Mesendoderm (in vitro differentiated cells): ENCODE measurements at regions not wholly inside any gene's neighbourhood (a gene's known extent, or its start where the extent isn't known, plus 50 kb on each side); places are given as distances from the start of the nearest gene placed in this dataset.

Source experiments
- DNase-seq: peaks from one replicate; pipeline ENCODE4 v3.0.0; 2013
- H2AK5ac ChIP-seq: 2 replicates; pipeline ENCODE4 v1.6.1; 2013; ENCODE audit warnings: low read length, inconsistent platforms
- H2BK120ac ChIP-seq: 2 replicates; pipeline ENCODE4 v1.6.1; 2013; ENCODE audit warnings: low read depth, mild to moderate bottlenecking, low read length, moderate library complexity, mixed read lengths
- H2BK15ac ChIP-seq: replicated peaks from 2 replicates; pipeline ENCODE4 v1.6.1; 2013; ENCODE audit warnings: low read depth, mild to moderate bottlenecking, moderate library complexity
- H2BK5ac ChIP-seq: 2 replicates; pipeline ENCODE4 v1.6.1; 2013; ENCODE audit warnings: low read length, inconsistent platforms
- H3K18ac ChIP-seq: 2 replicates; pipeline ENCODE4 v1.6.1; 2013; ENCODE audit warnings: mild to moderate bottlenecking, low read length, mixed read lengths
- H3K23ac ChIP-seq: one replicate; pipeline ENCODE4 v1.6.1; 2013; ENCODE audit warnings: low read length
- H3K27ac ChIP-seq: 2 replicates; pipeline ENCODE4 v1.5.1; 2013; ENCODE audit warnings: low read depth, mild to moderate bottlenecking, inconsistent platforms, low read length, moderate library complexity
- H3K27me3 ChIP-seq: 2 replicates; pipeline ENCODE4 v1.6.1; 2013; ENCODE audit warnings: low read length, control low read depth, mild to moderate bottlenecking, inconsistent platforms; ENCODE audit not compliant: insufficient read depth, poor library complexity
- H3K36me3 ChIP-seq: 2 replicates; pipeline ENCODE4 v1.6.1; 2013; ENCODE audit warnings: low read length, inconsistent platforms; ENCODE audit not compliant: control insufficient read depth, insufficient read depth
- H3K4ac ChIP-seq: one replicate; pipeline ENCODE4 v1.6.1; 2013; ENCODE audit warnings: low read depth, mild to moderate bottlenecking, low read length, moderate library complexity
- H3K4me1 ChIP-seq: 2 replicates; pipeline ENCODE4 v1.6.1; 2013; ENCODE audit warnings: low read depth, low read length, inconsistent platforms; ENCODE audit not compliant: control insufficient read depth
- H3K4me2 ChIP-seq: 2 replicates; pipeline ENCODE4 v1.6.1; 2013; ENCODE audit warnings: low read length
- H3K4me3 ChIP-seq: 2 replicates; pipeline ENCODE4 v1.5.1; 2013; ENCODE audit warnings: mild to moderate bottlenecking, low read length
- H3K56ac ChIP-seq: one replicate; pipeline ENCODE4 v1.6.1; 2013; ENCODE audit warnings: low read length
- H3K79me1 ChIP-seq: 2 replicates; pipeline ENCODE4 v1.6.1; 2013; ENCODE audit warnings: low read length, inconsistent platforms
- H3K79me2 ChIP-seq: 2 replicates; pipeline ENCODE4 v1.6.1; 2013; ENCODE audit warnings: mild to moderate bottlenecking, low read length; ENCODE audit not compliant: control insufficient read depth, insufficient read depth
- H3K9ac ChIP-seq: 2 replicates; pipeline ENCODE4 v1.6.1; 2013; ENCODE audit warnings: low read length, inconsistent platforms
- H4K5ac ChIP-seq: one replicate; pipeline ENCODE4 v1.6.1; 2013; ENCODE audit warnings: low read length
- H4K8ac ChIP-seq: one replicate; pipeline ENCODE4 v1.6.1; 2013; ENCODE audit warnings: low read depth, mild to moderate bottlenecking, control low read depth, low read length, moderate library complexity
- WGBS: extraction: QIAGEN DNeasy Blood & Tissue Kit; methylation state at CpG from one replicate; pipeline ENCODE4 v1.1.7; 2013; ENCODE audit warnings: low lambda C conversion rate, missing lambda C conversion rate; ENCODE audit not compliant: insufficient coverage; ENCODE audit errors: extremely low coverage; 5-methylcytosine and 5-hydroxymethylcytosine counted together

DNA sequence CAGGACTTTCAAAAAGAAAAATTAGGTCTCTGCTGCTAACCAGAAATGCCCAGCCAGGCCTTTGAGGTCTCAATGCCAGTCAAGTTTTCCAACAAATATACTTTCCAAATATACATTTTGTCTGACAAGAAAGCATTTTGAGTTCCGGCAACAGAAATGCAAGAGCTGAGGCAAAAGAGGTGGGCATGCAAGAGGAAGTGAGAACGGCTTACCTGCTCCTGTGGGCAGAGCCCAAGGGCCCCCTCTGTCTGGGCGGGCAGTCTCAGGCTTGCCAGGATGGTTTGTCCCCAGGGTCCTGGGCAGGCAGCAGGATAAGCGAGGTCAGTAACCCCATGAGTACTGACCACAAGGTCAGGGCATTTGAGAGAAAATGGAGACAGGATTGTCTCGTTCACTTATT lies 136.1 kb upstream of the TOPAZ1 start:
- no CpG with 5 or more reads among the region's 5 CpGs for whole genome bisulfite sequencing
- Histone ChIP-seq H3K4me3 (no peak overlapping the region), H2AK5ac (no peak overlapping the region), H3K79me1 (no peaks in the 10 kb centered on the region), H2BK5ac (no peak overlapping the region), H4K5ac (no peak overlapping the region), H3K56ac (no peak overlapping the region), H4K8ac (no peak overlapping the region), H3K36me3 (no peaks in the 10 kb centered on the region), H3K27me3 (no peaks in the 10 kb centered on the region), H3K4ac (no peak overlapping the region), H3K9ac (no peak overlapping the region), H3K18ac (no peak overlapping the region), H3K79me2 (no peaks in the 10 kb centered on the region), H3K27ac (no peak overlapping the region), H3K4me2 (no peak overlapping the region), H3K23ac (no peak overlapping the region), H3K4me1 (peaks cover 12% of the 10 kb centered on the region), H2BK15ac (no peak overlapping the region), H2BK120ac (no peak overlapping the region)
- DNase-seq: no peak

DNA sequence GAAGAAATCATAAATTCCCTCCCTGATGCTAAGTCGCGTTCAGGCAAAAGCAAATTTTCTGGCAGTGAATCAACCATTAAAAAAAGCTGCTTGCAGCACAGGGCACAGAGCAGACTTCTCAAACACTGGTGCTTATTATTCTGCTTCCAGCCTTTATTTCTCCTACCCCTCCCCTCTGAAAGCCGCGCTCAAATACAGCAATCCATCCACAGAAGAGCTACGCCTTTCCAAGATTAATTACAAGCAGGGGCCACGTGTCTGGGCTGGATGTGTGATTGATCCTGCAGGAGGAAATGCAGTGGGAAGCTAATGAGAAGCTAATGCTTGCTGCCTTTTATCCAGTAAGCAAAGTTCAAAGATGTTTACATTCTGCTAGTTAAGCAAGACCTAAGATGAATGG lies 134.9 kb upstream of the TOPAZ1 start:
- H3K23ac ChIP-seq: no peak overlapping the region
- H3K4ac ChIP-seq: no peak overlapping the region
- H2BK120ac ChIP-seq: no peak overlapping the region
- DNase-seq: no peak
- H4K8ac ChIP-seq: no peak overlapping the region
- no peak overlapping the region for H2BK15ac ChIP-seq
- peaks cover 12% of the 10 kb centered on the region for H3K4me1 ChIP-seq
- H3K4me3 ChIP-seq: no peak overlapping the region
- H4K5ac ChIP-seq: no peak overlapping the region
- H3K18ac ChIP-seq: no peak overlapping the region
- H2AK5ac ChIP-seq: no peak overlapping the region
- no peak overlapping the region for H3K56ac ChIP-seq
- H3K9ac ChIP-seq: no peak overlapping the region
- no peaks in the 10 kb centered on the region for H3K79me1 ChIP-seq
- H3K4me2 ChIP-seq: no peak overlapping the region
- no peaks in the 10 kb centered on the region for H3K36me3 ChIP-seq
- H3K27ac ChIP-seq: no peak overlapping the region
- no peaks in the 10 kb centered on the region for H3K27me3 ChIP-seq
- WGBS: no CpG with 5 or more reads among the region's 6 CpGs
- no peak overlapping the region for H2BK5ac ChIP-seq
- no peaks in the 10 kb centered on the region for H3K79me2 ChIP-seq

DNA sequence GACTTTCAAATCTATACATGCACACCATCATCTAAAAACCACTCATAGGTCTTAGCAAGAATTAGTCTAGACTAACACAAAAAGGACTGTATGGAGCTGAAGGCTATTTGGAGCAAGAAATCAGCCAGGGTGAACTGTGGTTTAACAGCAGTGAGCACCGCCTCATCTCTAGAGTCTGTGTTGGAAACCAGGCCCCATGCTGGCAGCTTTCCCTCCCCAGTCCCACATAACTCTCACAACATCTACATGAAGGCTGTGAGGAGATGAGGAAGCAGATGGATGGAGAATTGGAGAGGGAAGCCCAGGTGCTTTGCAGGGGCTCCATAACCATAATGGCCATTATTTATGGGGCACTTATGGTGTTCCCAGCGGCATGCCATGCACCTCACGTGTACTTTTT lies 133.2 kb upstream of the TOPAZ1 start:
- Histone ChIP-seq H3K4ac (no peak overlapping the region), H2BK120ac (no peak overlapping the region), H4K5ac (no peak overlapping the region), H4K8ac (no peak overlapping the region), H3K36me3 (no peaks in the 10 kb centered on the region), H3K79me2 (no peaks in the 10 kb centered on the region), H3K79me1 (no peaks in the 10 kb centered on the region), H3K27me3 (no peaks in the 10 kb centered on the region), H3K4me2 (no peak overlapping the region), H3K4me1 (peaks cover 12% of the 10 kb centered on the region), H3K27ac (no peak overlapping the region), H2AK5ac (no peak overlapping the region), H3K23ac (no peak overlapping the region), H3K4me3 (no peak overlapping the region), H2BK15ac (no peak overlapping the region), H3K9ac (no peak overlapping the region), H3K56ac (no peak overlapping the region), H2BK5ac (no peak overlapping the region), H3K18ac (no peak overlapping the region)
- no CpG with 5 or more reads among the region's 3 CpGs for WGBS
- DNase-seq: no peak

DNA sequence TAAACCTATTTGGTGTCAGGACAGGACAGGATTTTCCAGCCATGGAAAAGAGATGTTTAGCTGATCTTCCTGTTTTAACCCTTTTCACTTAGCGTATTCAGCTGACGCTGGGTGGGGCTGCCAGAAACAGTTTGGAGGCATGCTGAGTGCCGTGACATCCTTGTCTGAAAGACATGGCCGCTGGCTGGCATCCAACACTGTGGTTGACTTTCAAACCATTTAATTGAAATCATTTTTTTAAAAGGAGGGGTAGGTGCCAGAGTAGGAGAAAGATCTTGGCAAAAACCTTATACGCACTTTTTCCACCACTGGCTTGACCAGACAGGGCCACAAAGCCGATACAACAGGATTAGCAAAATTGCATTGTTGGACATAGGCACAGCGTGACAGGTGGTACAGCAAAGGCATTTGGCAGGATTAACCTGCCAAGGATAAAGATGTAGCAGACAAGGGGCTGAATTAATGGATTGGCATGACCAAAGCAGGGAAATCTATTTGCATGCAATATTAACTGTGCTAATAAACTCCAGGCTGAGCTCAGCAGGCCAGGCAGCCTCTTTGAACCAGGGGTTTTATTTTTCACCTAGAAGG lies 131.8 kb upstream of the TOPAZ1 start:
- Histone ChIP-seq H3K4me2 (no peak overlapping the region), H4K5ac (no peak overlapping the region), H4K8ac (no peak overlapping the region), H3K18ac (no peak overlapping the region), H3K27me3 (no peaks in the 10 kb centered on the region), H2BK5ac (no peak overlapping the region), H3K4ac (no peak overlapping the region), H3K4me1 (peaks cover 12% of the 10 kb centered on the region), H3K36me3 (no peaks in the 10 kb centered on the region), H2AK5ac (no peak overlapping the region), H3K23ac (no peak overlapping the region), H3K4me3 (no peak overlapping the region), H3K79me2 (no peaks in the 10 kb centered on the region), H2BK120ac (no peak overlapping the region), H2BK15ac (no peak overlapping the region), H3K27ac (no peak overlapping the region), H3K56ac (no peak overlapping the region), H3K79me1 (no peaks in the 10 kb centered on the region), H3K9ac (no peak overlapping the region)
- DNase-seq: no peak
- no CpG with 5 or more reads among the region's 7 CpGs for WGBS

DNA sequence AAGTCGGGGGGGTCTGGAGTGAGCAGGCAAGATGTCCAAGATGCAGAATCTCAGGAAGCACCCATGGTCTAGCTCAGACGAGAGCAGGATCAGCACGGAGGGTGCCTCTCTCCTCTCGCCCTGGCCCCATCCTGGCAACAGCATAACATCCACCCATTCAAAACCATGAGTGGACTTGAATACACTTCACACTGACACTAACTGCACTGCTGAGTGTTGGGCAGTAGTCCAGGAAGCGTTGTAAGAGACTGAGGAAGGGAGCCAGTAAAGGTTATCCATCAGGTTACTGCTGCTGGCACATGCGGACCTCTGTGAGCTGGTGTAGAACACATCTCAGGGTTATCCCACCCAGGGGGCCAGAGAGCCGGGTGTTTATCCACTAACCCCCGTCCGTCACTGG lies 131.0 kb upstream of the TOPAZ1 start:
- Histone ChIP-seq H3K18ac (no peak overlapping the region), H3K23ac (no peak overlapping the region), H3K79me2 (no peaks in the 10 kb centered on the region), H3K4me1 (peaks cover 11% of the 10 kb centered on the region), H3K4me2 (no peak overlapping the region), H3K4me3 (no peak overlapping the region), H2BK15ac (no peak overlapping the region), H2BK120ac (no peak overlapping the region), H3K27me3 (no peaks in the 10 kb centered on the region), H3K56ac (no peak overlapping the region), H3K4ac (no peak overlapping the region), H3K79me1 (no peaks in the 10 kb centered on the region), H4K5ac (no peak overlapping the region), H3K36me3 (no peaks in the 10 kb centered on the region), H3K9ac (no peak overlapping the region), H2AK5ac (no peak overlapping the region), H2BK5ac (no peak overlapping the region), H4K8ac (no peak overlapping the region), H3K27ac (no peak overlapping the region)
- no peak for DNase-seq
- no CpG with 5 or more reads among the region's 9 CpGs for WGBS

DNA sequence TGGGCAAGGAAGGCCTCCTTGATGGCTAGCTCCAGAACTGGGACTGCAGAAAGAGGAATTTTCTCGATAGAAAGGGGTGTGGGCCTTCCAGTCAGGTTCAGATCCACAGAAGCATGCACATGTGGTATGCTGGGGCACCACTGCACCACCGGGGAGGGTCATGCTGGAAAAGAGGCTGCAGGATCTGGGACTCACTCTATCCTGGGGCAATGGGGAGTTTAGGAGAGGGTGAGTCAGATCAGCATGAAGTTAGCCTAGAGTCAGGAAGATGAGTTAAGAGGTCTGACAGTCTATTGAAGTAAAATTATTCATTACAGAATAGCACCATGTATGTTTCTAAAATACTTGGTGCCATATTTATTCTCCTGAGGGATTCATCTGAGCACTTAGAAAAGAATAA lies 130.2 kb upstream of the TOPAZ1 start:
- H2AK5ac ChIP-seq: no peak overlapping the region
- H3K4me1 ChIP-seq: peaks cover 4% of the 10 kb centered on the region
- no peak overlapping the region for H3K4ac ChIP-seq
- H3K4me3 ChIP-seq: no peak overlapping the region
- no peak overlapping the region for H2BK5ac ChIP-seq
- DNase-seq: no peak
- no peak overlapping the region for H3K18ac ChIP-seq
- H3K27ac ChIP-seq: no peak overlapping the region
- H3K56ac ChIP-seq: no peak overlapping the region
- H3K79me2 ChIP-seq: no peaks in the 10 kb centered on the region
- H2BK15ac ChIP-seq: no peak overlapping the region
- H4K5ac ChIP-seq: no peak overlapping the region
- no peaks in the 10 kb centered on the region for H3K27me3 ChIP-seq
- no peak overlapping the region for H3K9ac ChIP-seq
- no peak overlapping the region for H2BK120ac ChIP-seq
- H3K4me2 ChIP-seq: no peak overlapping the region
- H3K36me3 ChIP-seq: no peaks in the 10 kb centered on the region
- H4K8ac ChIP-seq: no peak overlapping the region
- H3K23ac ChIP-seq: no peak overlapping the region
- no CpG with 5 or more reads among the region's 2 CpGs for WGBS
- no peaks in the 10 kb centered on the region for H3K79me1 ChIP-seq
